ENCODE measurements at regions not wholly inside any gene's neighbourhood (a gene's known extent, or its start where the extent isn't known, plus 50 kb on each side); places are given as distances from the start of the nearest gene placed in this dataset.
A peak's percentile ranks its signal among the peaks of the same experiment; 100 is the strongest.

- Histone ChIP-seq H3K4me1 (peaks cover 7% of the 10 kb centered on the region), H3K27me3 (no peaks in the 10 kb centered on the region), H3K4me3 (no peak overlapping the region), H3K36me3 (ENCODE audit: low read depth, missing control alignments) (no peaks in the 10 kb centered on the region), H3K9me3 (no peaks in the 10 kb centered on the region), H3K27ac (no peak overlapping the region)
- intact Hi-C loops (cut with DNase I; ENCODE audit: low total_unique reads) = no loop called here
- TF ChIP-seq POLR2A (IDR thresholded peaks at IDR 0.05) = no peak
- no peak for DNase-seq
- WGBS, 2 donors = 97 to 98% methylated on average over 12 of the region's 12 CpGs
Measured at GRCh38 chr6:170018422-170018935, 267.1 kb downstream of the ERMARD start.

GRCh38 chr6:170017603-170018320, 266.3 kb downstream of the ERMARD start:
- WGBS, 2 donors = 53 to 56% methylated on average over 11 of the region's 11 CpGs
- Histone ChIP-seq H3K27ac (no peak overlapping the region), H3K36me3 (ENCODE audit: low read depth, missing control alignments) (no peaks in the 10 kb centered on the region), H3K4me3 (no peak overlapping the region), H3K4me1 (peaks cover 7% of the 10 kb centered on the region), H3K27me3 (no peaks in the 10 kb centered on the region), H3K9me3 (no peaks in the 10 kb centered on the region)
- intact Hi-C loops (cut with DNase I; ENCODE audit: low total_unique reads) = no loop called here
- TF ChIP-seq CTCF (IDR thresholded peaks at IDR 0.05) (no peak), POLR2A (IDR thresholded peaks at IDR 0.05) (no peak)
- DNase-seq = no peak

- Histone ChIP-seq H3K27me3 (no peaks in the 10 kb centered on the region), H3K36me3 (ENCODE audit: low read depth, missing control alignments) (no peaks in the 10 kb centered on the region), H3K4me1 (peaks cover 22% of the 10 kb centered on the region), H3K27ac (no peak overlapping the region), H3K9me3 (no peaks in the 10 kb centered on the region), H3K4me3 (no peak overlapping the region)
- intact Hi-C loops (cut with DNase I; ENCODE audit: low total_unique reads) = no loop called here
- TF ChIP-seq CTCF (IDR thresholded peaks at IDR 0.05) (no peak), POLR2A (IDR thresholded peaks at IDR 0.05) (no peak)
- DNase-seq = no peak
- 97 to 100% methylated on average over 2 of the region's 2 CpGs for WGBS, 2 donors
Measured at GRCh38 chr6:170013815-170014214, 262.4 kb downstream of the ERMARD start.

- TF ChIP-seq POLR2A (IDR thresholded peaks at IDR 0.05) = no peak
- no peak for TF ChIP-seq CTCF (IDR thresholded peaks at IDR 0.05)
- DNase-seq = no peak
- intact Hi-C loops (cut with DNase I; ENCODE audit: low total_unique reads) = no loop called here
- Histone ChIP-seq H3K27me3 (no peaks in the 10 kb centered on the region), H3K4me1 (peaks cover 14% of the 10 kb centered on the region), H3K9me3 (no peaks in the 10 kb centered on the region), H3K27ac (no peak overlapping the region), H3K36me3 (ENCODE audit: low read depth, missing control alignments) (no peaks in the 10 kb centered on the region), H3K4me3 (no peak overlapping the region)
- 81 to 91% methylated on average over 2 of the region's 2 CpGs for WGBS, 2 donors
Measured at GRCh38 chr6:170012037-170012330, 260.6 kb downstream of the ERMARD start.

GRCh38 chr6:170011204-170012036, 260.0 kb downstream of the ERMARD start:
- intact Hi-C loops (cut with DNase I; ENCODE audit: low total_unique reads) = no loop called here
- Histone ChIP-seq H3K27ac (no peak overlapping the region), H3K27me3 (no peaks in the 10 kb centered on the region), H3K4me3 (no peak overlapping the region), H3K9me3 (no peaks in the 10 kb centered on the region), H3K36me3 (ENCODE audit: low read depth, missing control alignments) (no peaks in the 10 kb centered on the region), H3K4me1 (peaks cover 14% of the 10 kb centered on the region)
- TF ChIP-seq CTCF (IDR thresholded peaks at IDR 0.05) = no peak
- no peak for TF ChIP-seq POLR2A (IDR thresholded peaks at IDR 0.05)
- 48 to 50% methylated on average over 23 of the region's 23 CpGs for WGBS, 2 donors
- peak; percentile 42 for DNase-seq

Measured in testis (tissue), 2 donors.